WTC11 (cell line): ENCODE measurements at regions not wholly inside any gene's neighbourhood (a gene's known extent, or its start where the extent isn't known, plus 50 kb on each side); places are given as distances from the start of the nearest gene placed in this dataset.

ENCODE experiments used
- ATAC-seq: fragments of 200-7000 bp; cut with Tn5 transposase; 2 replicates; pipeline ENCODE4 v1.10.0; 2021; ENCODE audit warnings: mild to moderate bottlenecking, moderate library complexity
- CTCF ChIA-PET: fragments of 300-600 bp; sonication (Branson Sonifier 250); formaldehyde crosslinking; loops from one replicate; lab custom pipeline; 2021; ENCODE audit warnings: antibody characterized with exemption; lab: Charles Lee
- POLR2A ChIA-PET: fragments of 350-600 bp; sonication (Branson Sonifier 250); formaldehyde crosslinking; loops from one replicate; lab custom pipeline; 2021; ENCODE audit warnings: antibody characterized with exemption; lab: Charles Lee
- DNase-seq: peaks from one replicate; pipeline ENCODE4 v3.0.0; 2021; ENCODE audit warnings: low spot score
- H3K27ac Mint-ChIP-seq: 2 replicates; pipeline ENCODE4 v1.8.0; 2021; ENCODE audit warnings: mixed read lengths
- H3K27me3 Mint-ChIP-seq: 2 replicates; pipeline ENCODE4 v1.8.0; 2021; ENCODE audit warnings: low read depth, mild to moderate bottlenecking, moderate library complexity, mixed read lengths
- H3K36me3 Mint-ChIP-seq: 2 replicates; pipeline ENCODE4 v1.8.0; 2021; ENCODE audit warnings: mixed read lengths
- H3K4me1 Mint-ChIP-seq: 2 replicates; pipeline ENCODE4 v1.8.0; 2022; ENCODE audit warnings: mixed read lengths
- H3K4me3 Mint-ChIP-seq: 2 replicates; pipeline ENCODE4 v1.8.0; 2021; ENCODE audit warnings: mild to moderate bottlenecking, moderate library complexity, mixed read lengths
- H3K9me3 Mint-ChIP-seq: 2 replicates; pipeline ENCODE4 v1.8.0; 2021; ENCODE audit warnings: mixed read lengths
- ATF2 ChIP-seq: sonication (generic); formaldehyde crosslinking; IDR thresholded peaks from 2 replicates; pipeline ENCODE4 v1.8.1; 2022; ENCODE audit warnings: low read depth, missing genetic modification reagents, borderline replicate concordance
- CREM ChIP-seq: sonication (generic); formaldehyde crosslinking; IDR thresholded peaks from 2 replicates; pipeline ENCODE4 v1.8.1; 2022; ENCODE audit warnings: mild to moderate bottlenecking, missing genetic modification reagents, moderate library complexity
- JAZF1 ChIP-seq: fragments of 250-450 bp; sonication (Bioruptor Pico); IDR thresholded peaks from 2 replicates; pipeline ENCODE4 v1.9.0; 2021; ENCODE audit warnings: moderate library complexity, mild to moderate bottlenecking, inconsistent platforms
- NFE2L1 ChIP-seq: sonication (generic); formaldehyde crosslinking; IDR thresholded peaks from 2 replicates; pipeline ENCODE4 v1.8.1; 2023; ENCODE audit warnings: missing genetic modification reagents
- NFYB ChIP-seq: sonication (generic); formaldehyde crosslinking; conservative IDR thresholded peaks from 2 replicates; pipeline ENCODE4 v1.8.0; 2022; ENCODE audit warnings: low read depth, missing genetic modification reagents
- SMAD3 ChIP-seq: sonication (generic); formaldehyde crosslinking; IDR thresholded peaks from 2 replicates; pipeline ENCODE4 v1.8.0; 2022; ENCODE audit warnings: missing genetic modification reagents, mild to moderate bottlenecking, borderline replicate concordance
- TCF7 ChIP-seq: sonication (generic); formaldehyde crosslinking; IDR thresholded peaks from 2 replicates; pipeline ENCODE4 v1.8.0; 2022; ENCODE audit warnings: mild to moderate bottlenecking, low read depth, missing genetic modification reagents, moderate library complexity
- TEAD1 ChIP-seq: sonication (generic); formaldehyde crosslinking; IDR thresholded peaks from 2 replicates; pipeline ENCODE4 v1.8.0; 2022; ENCODE audit warnings: mild to moderate bottlenecking, missing genetic modification reagents
- ZNF121 ChIP-seq: sonication (generic); formaldehyde crosslinking; IDR thresholded peaks from 2 replicates; pipeline ENCODE4 v1.8.0; 2023; ENCODE audit warnings: missing genetic modification reagents
- ZNF423 ChIP-seq: fragments of 250-450 bp; sonication (Bioruptor Pico); IDR thresholded peaks from 2 replicates; pipeline ENCODE4 v2.1.2; 2022; ENCODE audit warnings: mild to moderate bottlenecking, moderate library complexity
- ZNF532 ChIP-seq: fragments of 250-450 bp; sonication (Bioruptor Pico); IDR thresholded peaks from 2 replicates; pipeline ENCODE4 v1.9.0; 2021; ENCODE audit warnings: mild to moderate bottlenecking, borderline replicate concordance
- TF ChIP-seq, protein P1 (sequence below): fragments of 250-450 bp; sonication (Bioruptor Pico); conservative IDR thresholded peaks from 2 replicates; pipeline ENCODE4 v1.9.0; 2021; ENCODE audit warnings: mild to moderate bottlenecking

DNA sequence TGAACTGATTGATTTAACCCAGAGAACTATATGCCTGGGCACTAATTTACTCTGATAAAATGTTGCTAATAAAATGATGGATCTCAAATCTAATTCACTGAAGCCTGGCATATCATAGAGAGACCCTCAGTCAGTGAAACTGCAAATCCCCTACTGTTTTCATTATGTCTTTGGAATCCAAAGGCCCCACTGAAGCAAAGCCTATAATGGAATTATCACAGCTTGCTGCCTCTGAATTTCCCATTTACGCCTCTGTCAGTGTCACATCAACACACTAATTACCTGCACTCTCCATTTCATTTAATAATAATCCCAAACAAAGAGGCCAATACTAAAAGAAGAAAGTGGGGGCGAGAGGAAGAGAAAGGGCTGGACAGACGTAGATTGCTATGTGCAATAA lies 470.9 kb downstream of the MBD2 start (continued):
- TF ChIP-seq, protein P1, sequence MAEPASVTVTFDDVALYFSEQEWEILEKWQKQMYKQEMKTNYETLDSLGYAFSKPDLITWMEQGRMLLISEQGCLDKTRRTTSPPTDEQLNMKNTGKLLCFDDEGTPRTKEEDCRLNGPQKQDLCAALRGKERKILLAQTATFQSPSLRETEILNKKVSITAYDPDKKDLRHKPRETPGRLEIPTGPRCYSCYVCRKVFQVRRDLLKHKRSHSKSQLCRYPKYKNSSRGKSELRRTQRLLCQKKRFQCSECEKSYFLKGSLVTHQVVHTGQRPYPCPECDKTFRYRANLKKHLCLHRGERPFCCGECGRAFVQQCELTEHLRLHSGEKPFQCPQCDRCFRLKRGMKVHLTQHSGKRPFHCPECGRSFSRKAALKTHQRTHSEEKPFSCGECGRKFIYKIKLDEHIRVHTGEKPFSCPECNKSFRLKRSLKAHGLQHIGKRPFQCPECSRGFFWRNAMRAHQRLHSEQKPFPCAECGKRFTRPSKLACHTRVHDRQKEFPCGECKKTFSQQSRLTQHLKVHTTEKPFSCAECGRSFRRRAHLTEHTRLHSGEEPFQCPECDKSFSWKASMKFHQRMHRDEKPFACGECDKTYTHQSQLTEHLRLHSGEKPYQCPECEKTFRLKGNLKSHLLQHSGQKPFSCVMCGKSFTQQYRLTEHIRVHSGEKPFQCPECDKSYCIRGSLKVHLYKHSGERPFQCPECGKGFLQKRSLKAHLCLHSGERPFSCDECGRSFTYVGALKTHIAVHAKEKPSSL (CRISPR knock-in tag), result no peak
- no peak for TF ChIP-seq ZNF423 (CRISPR knock-in tag)
- no peak for TF ChIP-seq SMAD3 (CRISPR knock-in tag)
- no peak for TF ChIP-seq CREM (CRISPR knock-in tag)
- no peak for TF ChIP-seq TEAD1
- no peak for TF ChIP-seq TCF7 (CRISPR knock-in tag)
- no peak for TF ChIP-seq NFE2L1 (CRISPR knock-in tag)
- TF ChIP-seq, all 79 proteins: peak for 0

- ChIA-PET CTCF (no interaction called here), POLR2A (no interaction called here)
- ATAC-seq, result no peak
Observed at GRCh38 chr18:53752781-53753367, 471.6 kb downstream of the MBD2 start.

More at GRCh38 chr18:53752781-53753367, 471.6 kb downstream of the MBD2 start:
- DNase-seq, result no peak
- no peaks in the 10 kb centered on the region for H3K36me3 Mint-ChIP-seq
- H3K27me3 Mint-ChIP-seq, result no peaks in the 10 kb centered on the region
- H3K4me3 Mint-ChIP-seq, result no peak overlapping the region
- H3K4me1 Mint-ChIP-seq, result peaks cover 11% of the 10 kb centered on the region
- H3K9me3 Mint-ChIP-seq, result no peaks in the 10 kb centered on the region
- no peak overlapping the region for H3K27ac Mint-ChIP-seq
- TF ChIP-seq JAZF1 (CRISPR knock-in tag), result no peak
- TF ChIP-seq ZNF532 (CRISPR knock-in tag), result no peak
- no peak for TF ChIP-seq ZNF121
- TF ChIP-seq NFYB (CRISPR knock-in tag), result no peak
- no peak for TF ChIP-seq ATF2 (CRISPR knock-in tag)
